ENCODE measurements at regions not wholly inside any gene's neighbourhood (a gene's known extent, or its start where the extent isn't known, plus 50 kb on each side); places are given as distances from the start of the nearest gene placed in this dataset.

- no peak for DNase-seq
Observed at GRCh38 chr7:25545124-25546008, 317.1 kb upstream of the NPVF start.

- DNase-seq: no peak
Observed at GRCh38 chr7:25546306-25546705, 318.0 kb upstream of the NPVF start.

GRCh38 chr7:25549271-25549921 lies 321.1 kb upstream of the NPVF start:
- DNase-seq: no peak

- DNase-seq: no peak
Observed at GRCh38 chr7:25550149-25550548, 321.9 kb upstream of the NPVF start.

- DNase-seq: peak in 7 of 56 donors; percentile 5 to 30 (median 22)
Observed at GRCh38 chr7:25552998-25553397, 324.7 kb upstream of the NPVF start.

- no peak for DNase-seq
Observed at GRCh38 chr7:25553580-25554291, 325.4 kb upstream of the NPVF start.

GRCh38 chr7:25557379-25557917 lies 329.2 kb upstream of the NPVF start:
- DNase-seq: no peak

GRCh38 chr7:25557930-25558329 lies 329.6 kb upstream of the NPVF start:
- DNase-seq: no peak

- DNase-seq: no peak
Observed at GRCh38 chr7:25558605-25559004, 330.3 kb upstream of the NPVF start.

- DNase-seq: no peak
Observed at GRCh38 chr7:25559581-25560367, 331.5 kb upstream of the NPVF start.

- DNase-seq: no peak
Observed at GRCh38 chr7:25562673-25563182, 334.4 kb upstream of the NPVF start.

- DNase-seq: peak in 16 of 56 donors; percentile 4 to 32 (median 12)
Observed at GRCh38 chr7:25565002-25565401, 336.7 kb upstream of the NPVF start.

- peak in 39 of 56 donors; percentile 2 to 84 (median 28) for DNase-seq
Observed at GRCh38 chr7:25565949-25566348, 337.7 kb upstream of the NPVF start.

GRCh38 chr7:25567430-25567829 lies 339.1 kb upstream of the NPVF start:
- no peak for DNase-seq

GRCh38 chr7:25569765-25570164 lies 341.5 kb upstream of the NPVF start:
- no peak for DNase-seq

GRCh38 chr7:25572423-25572822 lies 344.1 kb upstream of the NPVF start:
- DNase-seq: no peak

GRCh38 chr7:25574828-25575227 lies 346.5 kb upstream of the NPVF start:
- DNase-seq: no peak

GRCh38 chr7:25575634-25576033 lies 347.3 kb upstream of the NPVF start:
- no peak for DNase-seq

- DNase-seq: no peak
Observed at GRCh38 chr7:25578991-25579777, 350.9 kb upstream of the NPVF start.

GRCh38 chr7:25579778-25580075 lies 351.4 kb upstream of the NPVF start:
- no peak for DNase-seq
